ENCODE measurements at regions not wholly inside any gene's neighbourhood (a gene's known extent, or its start where the extent isn't known, plus 50 kb on each side); places are given as distances from the start of the nearest gene placed in this dataset.

- TF ChIP-seq POLR2A (IDR thresholded peaks at IDR 0.05; ENCODE audit: extremely low read depth, insufficient read length) (no peak), CTCF (IDR thresholded peaks at IDR 0.05; ENCODE audit: low read depth, low read length) (no peak), MAX (IDR thresholded peaks at IDR 0.05; ENCODE audit: low read depth, low read length) (no peak), MYC (IDR thresholded peaks at IDR 0.05; ENCODE audit: low read depth, low read length) (no peak)
These were observed 219.5 kb upstream of the MDFIC2 start for GRCh38 chr3:70531838-70532489.

Data from NB4 (cell line).